IPS-15b (cell line): ENCODE measurements at regions not wholly inside any gene's neighbourhood (a gene's known extent, or its start where the extent isn't known, plus 50 kb on each side); places are given as distances from the start of the nearest gene placed in this dataset.
"Not testable (repeated sequence)": the region's sequence is repeated elsewhere in the genome, so short reads cannot be mapped to it uniquely, and the experiment has no call there.

ENCODE experiments used
- H3K27me3 ChIP-seq: one replicate; pipeline ENCODE4 v1.6.1; 2013; ENCODE audit warnings: low read length; ENCODE audit not compliant: control insufficient read depth, insufficient read depth
- H3K36me3 ChIP-seq: one replicate; pipeline ENCODE4 v1.6.1; 2013; ENCODE audit warnings: low read length; ENCODE audit not compliant: control insufficient read depth, insufficient read depth
- H3K4me1 ChIP-seq: one replicate; pipeline ENCODE4 v1.6.1; 2013; ENCODE audit warnings: mild to moderate bottlenecking, low read length; ENCODE audit not compliant: control insufficient read depth, insufficient read depth
- H3K4me3 ChIP-seq: one replicate; pipeline ENCODE4 v1.5.1; 2013; ENCODE audit warnings: low read depth, low read length
- H3K9ac ChIP-seq: one replicate; pipeline ENCODE4 v1.6.1; 2013; ENCODE audit warnings: low read depth, mild to moderate bottlenecking, low read length
- H3K9me3 ChIP-seq: one replicate; pipeline ENCODE4 v1.6.1; 2013; ENCODE audit warnings: mild to moderate bottlenecking, low read length; ENCODE audit not compliant: control insufficient read depth, insufficient read depth

DNA sequence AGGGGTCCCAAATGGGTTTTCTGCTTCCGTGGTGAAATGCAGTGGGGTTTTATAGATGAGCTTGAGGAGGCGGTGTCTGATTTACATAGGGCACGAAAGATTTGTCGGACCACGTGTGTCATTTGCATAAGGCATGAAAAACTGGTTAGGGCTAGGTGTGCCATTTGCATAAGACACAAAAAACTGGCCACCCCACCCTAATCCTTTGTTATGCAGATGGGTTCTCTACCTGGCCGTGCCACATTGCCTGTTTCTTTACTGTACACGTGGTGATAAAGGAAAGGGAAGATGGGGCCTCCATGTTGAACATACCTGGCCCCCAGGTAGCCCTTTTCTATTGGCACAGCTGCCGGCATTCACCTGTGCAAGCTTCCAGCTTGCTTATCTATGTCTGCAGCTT lies 57.6 kb upstream of the OLIG2 start:
- H3K4me1 ChIP-seq, H3K9ac ChIP-seq, H3K36me3 ChIP-seq, H3K27me3 ChIP-seq, H3K9me3 ChIP-seq: not testable (repeated sequence)
- peak overlapping the region; percentile 8 for H3K4me3 ChIP-seq

DNA sequence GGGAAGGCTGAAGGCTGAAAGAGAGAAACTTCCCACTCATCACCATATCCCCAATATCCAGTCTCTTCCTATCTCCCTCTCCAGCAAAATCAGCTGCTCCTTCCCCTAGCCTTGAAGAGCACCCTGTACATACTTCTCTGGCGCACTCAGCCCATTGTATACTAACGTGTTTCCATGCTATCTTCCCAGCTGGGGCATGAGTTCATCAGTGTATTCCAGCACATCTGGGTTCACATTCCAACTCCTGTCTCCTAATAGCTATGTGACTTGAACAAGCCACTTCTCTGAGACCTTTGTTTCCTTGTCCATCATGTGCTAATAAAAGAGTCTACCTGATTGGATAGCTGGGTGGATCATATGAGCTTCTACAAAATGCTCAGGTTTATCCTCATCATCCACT lies 51.1 kb upstream of the OLIG2 start:
- Histone ChIP-seq H3K9ac (no peak overlapping the region), H3K27me3 (no peaks in the 10 kb centered on the region), H3K9me3 (no peaks in the 10 kb centered on the region), H3K4me1 (no peaks in the 10 kb centered on the region), H3K4me3 (no peak overlapping the region), H3K36me3 (no peaks in the 10 kb centered on the region)

GRCh38 chr21:32975811-32976431 lies 49.8 kb upstream of the OLIG2 start:
- H3K9me3 ChIP-seq = no peaks in the 10 kb centered on the region
- no peak overlapping the region for H3K4me3 ChIP-seq
- H3K27me3 ChIP-seq = no peaks in the 10 kb centered on the region
- no peak overlapping the region for H3K9ac ChIP-seq
- H3K4me1 ChIP-seq = no peaks in the 10 kb centered on the region
- no peaks in the 10 kb centered on the region for H3K36me3 ChIP-seq
